BJ (cell line): ENCODE measurements at regions not wholly inside any gene's neighbourhood (a gene's known extent, or its start where the extent isn't known, plus 50 kb on each side); places are given as distances from the start of the nearest gene placed in this dataset.
A peak's percentile ranks its signal among the peaks of the same experiment; 100 is the strongest.

Source experiments
- CTCF ChIA-PET: fragments of 350-600 bp; formaldehyde crosslinking; extraction: SDS; loops from one replicate; lab custom pipeline; 2021; ENCODE audit warnings: antibody characterized with exemption, inconsistent platforms; lab: Yijun Ruan, JAX
- POLR2A ChIA-PET: fragments of 300-600 bp; sonication (Branson Sonifier 250); formaldehyde crosslinking; extraction: SDS; loops from one replicate; lab custom pipeline; 2021; ENCODE audit warnings: antibody characterized with exemption; lab: Charles Lee
- DNase-seq: peaks from one replicate; pipeline ENCODE4 v3.0.0-alpha.2; 2011; ENCODE audit warnings: low read depth
- H3K27me3 ChIP-seq: 2 replicates; pipeline ENCODE4 v1.6.0; 2011; ENCODE audit warnings: low read length; ENCODE audit not compliant: control insufficient read depth, insufficient read depth
- H3K36me3 ChIP-seq: 2 replicates; pipeline ENCODE4 v1.5.1; 2011; ENCODE audit warnings: low read length; ENCODE audit not compliant: control insufficient read depth, insufficient read depth
- H3K4me3 ChIP-seq: 2 replicates; pipeline ENCODE4 v1.5.1; 2011; ENCODE audit warnings: low read depth, mild to moderate bottlenecking, control low read depth, low read length
- CTCF ChIP-seq: IDR thresholded peaks from 2 replicates; pipeline ENCODE4 v1.5.1; 2011; ENCODE audit warnings: low read depth, mild to moderate bottlenecking, control low read depth, inconsistent platforms, low read length, moderate library complexity; ENCODE audit not compliant: insufficient read depth

GRCh38 chr12:78420991-78421390 lies 443.6 kb upstream of the SYT1 start:
- ChIA-PET POLR2A (no interaction called here), CTCF (no interaction called here)
- Histone ChIP-seq H3K36me3 (no peaks in the 10 kb centered on the region), H3K27me3 (no peaks in the 10 kb centered on the region), H3K4me3 (no peak overlapping the region)
- no peak for TF ChIP-seq CTCF
- peak; percentile 21 for DNase-seq

- no peak for DNase-seq
- no peak for TF ChIP-seq CTCF
- Histone ChIP-seq H3K36me3 (no peaks in the 10 kb centered on the region), H3K27me3 (no peaks in the 10 kb centered on the region), H3K4me3 (no peak overlapping the region)
- ChIA-PET POLR2A (no interaction called here), CTCF (interaction anchor here (0.7 kb wide), 1 partner anchor 200 kb away, joined by 4 read pairs; no protein-coding TSS in a partner anchor)
These were observed 434.0 kb upstream of the SYT1 start for GRCh38 chr12:78430551-78430950.

- Histone ChIP-seq H3K4me3 (no peak overlapping the region), H3K27me3 (no peaks in the 10 kb centered on the region), H3K36me3 (no peaks in the 10 kb centered on the region)
- POLR2A ChIA-PET, result no interaction called here
- peak; percentile 13 for DNase-seq
- CTCF ChIA-PET, result no interaction called here
- TF ChIP-seq CTCF, result no peak
These were observed 432.6 kb upstream of the SYT1 start for GRCh38 chr12:78431931-78432330.

- ChIA-PET POLR2A (interaction anchor here (0.6 kb wide), 1 partner anchor 36 kb away, joined by 12 read pairs; no protein-coding TSS in a partner anchor), CTCF (no interaction called here)
- DNase-seq, result no peak
- H3K27me3 ChIP-seq, result no peaks in the 10 kb centered on the region
- no peak overlapping the region for H3K4me3 ChIP-seq
- no peak for TF ChIP-seq CTCF
- no peaks in the 10 kb centered on the region for H3K36me3 ChIP-seq
These were observed 424.9 kb upstream of the SYT1 start for GRCh38 chr12:78439666-78440065.

GRCh38 chr12:78441737-78442453 lies 422.7 kb upstream of the SYT1 start:
- no peak for TF ChIP-seq CTCF
- no peak for DNase-seq
- CTCF ChIA-PET, result interaction anchor here (1.2 kb wide), 1 partner anchor 28 kb away, joined by 3 read pairs; no protein-coding TSS in a partner anchor
- POLR2A ChIA-PET, result no interaction called here
- no peaks in the 10 kb centered on the region for H3K27me3 ChIP-seq
- H3K36me3 ChIP-seq, result no peaks in the 10 kb centered on the region
- H3K4me3 ChIP-seq, result no peak overlapping the region
